Aorta (tissue), 5 donors: ENCODE measurements at regions not wholly inside any gene's neighbourhood (a gene's known extent, or its start where the extent isn't known, plus 50 kb on each side); places are given as distances from the start of the nearest gene placed in this dataset.

Source experiments
- ATAC-seq: fragments of 200-7000 bp; cut with Tn5 transposase; one replicate; pipeline ENCODE4 v1.9.1; 2022; ENCODE audit warnings: moderate library complexity; ENCODE audit not compliant: low FRiP score
- DNase-seq, 2 donors: peaks; one replicate each; pipeline ENCODE4 v3.0.0-alpha.2; 2020
- H3K27ac ChIP-seq, 2 donors: one replicate each; pipeline ENCODE4 v1.5.1; 2013; ENCODE audit warnings: low read length in 2 of 2, mild to moderate bottlenecking in 2 of 2, moderate library complexity in 2 of 2, control low read depth in 1 of 2, inconsistent platforms in 1 of 2, low read depth in 1 of 2
- H3K27me3 ChIP-seq, 2 donors: one replicate each; pipeline ENCODE4 v1.6.1; 2013; ENCODE audit warnings: control low read depth in 1 of 2, low read length in 1 of 2, mild to moderate bottlenecking in 1 of 2, moderate library complexity in 1 of 2; ENCODE audit not compliant: insufficient read depth in 2 of 2, control insufficient read depth in 1 of 2
- H3K36me3 ChIP-seq, 2 donors: one replicate each; pipeline ENCODE4 v1.6.1; 2013; ENCODE audit warnings: control low read depth in 1 of 2, low read length in 1 of 2, mild to moderate bottlenecking in 1 of 2; ENCODE audit not compliant: insufficient read depth in 2 of 2, control insufficient read depth in 1 of 2
- H3K4me1 ChIP-seq, 2 donors: one replicate each; pipeline ENCODE4 v1.6.1; 2013; ENCODE audit warnings: low read length in 2 of 2, control low read depth in 1 of 2, mild to moderate bottlenecking in 1 of 2, moderate library complexity in 1 of 2; ENCODE audit not compliant: insufficient read depth in 2 of 2, control insufficient read depth in 1 of 2
- H3K4me3 ChIP-seq, 2 donors: one replicate each; pipeline ENCODE4 v1.5.1; 2013; ENCODE audit warnings: low read length in 2 of 2, control low read depth in 1 of 2, mild to moderate bottlenecking in 1 of 2
- H3K9me3 ChIP-seq: one replicate; pipeline ENCODE4 v1.6.1; 2013; ENCODE audit warnings: mild to moderate bottlenecking, low read length; ENCODE audit not compliant: control insufficient read depth
- WGBS, 2 donors: extraction: QIAGEN DNeasy Blood & Tissue Kit; methylation state at CpG; one replicate each; pipeline ENCODE4 v1.1.7; 2013; 5-methylcytosine and 5-hydroxymethylcytosine counted together
- intact Hi-C, 2 donors: fragments of 100-400 bp; cut with DNase I; formaldehyde crosslinking; loops; one replicate each; pipeline versions ENCODE4 v1.14.2 to v1.15.0; 2022
- donor health status: healthy with polysubstance abuse.
- donor health status: Bipolar disorder and iron deficiency.
- donor health status: DM: no; HTN: no; CAD: no.
- donor health status: DM: no; HTN: no; CAD: no.
- donor health status: DM: yes; HTN: yes; CAD: no.

DNA sequence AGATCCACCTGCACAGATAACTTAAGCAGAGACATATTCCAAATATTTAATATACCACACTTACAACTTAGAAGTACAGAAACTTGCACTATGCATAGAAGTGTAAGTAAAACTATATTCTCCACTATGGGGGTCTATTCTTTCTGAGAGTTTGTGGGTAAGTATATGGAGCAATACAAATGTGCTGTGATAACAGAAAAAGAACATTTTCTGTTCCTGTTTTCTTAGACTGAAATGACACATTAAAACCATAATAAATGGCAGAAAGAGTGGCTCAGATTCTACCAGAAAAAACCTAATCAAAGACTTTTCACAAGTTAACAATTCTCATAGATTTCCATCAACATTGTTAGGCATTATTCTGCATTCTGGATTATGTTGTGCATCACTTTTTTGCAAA lies 96.6 kb upstream of the WNT7A start:
- DNase-seq (no peak), ATAC-seq (no peak)
- Histone ChIP-seq H3K4me3 (no peak overlapping the region), H3K27me3 (no peaks in the 10 kb centered on the region), H3K4me1 (no peaks in the 10 kb centered on the region), H3K9me3 (peaks cover 5% of the 10 kb centered on the region), H3K36me3 (no peaks in the 10 kb centered on the region), H3K27ac (no peak overlapping the region)
- intact Hi-C loops = no loop called here

DNA sequence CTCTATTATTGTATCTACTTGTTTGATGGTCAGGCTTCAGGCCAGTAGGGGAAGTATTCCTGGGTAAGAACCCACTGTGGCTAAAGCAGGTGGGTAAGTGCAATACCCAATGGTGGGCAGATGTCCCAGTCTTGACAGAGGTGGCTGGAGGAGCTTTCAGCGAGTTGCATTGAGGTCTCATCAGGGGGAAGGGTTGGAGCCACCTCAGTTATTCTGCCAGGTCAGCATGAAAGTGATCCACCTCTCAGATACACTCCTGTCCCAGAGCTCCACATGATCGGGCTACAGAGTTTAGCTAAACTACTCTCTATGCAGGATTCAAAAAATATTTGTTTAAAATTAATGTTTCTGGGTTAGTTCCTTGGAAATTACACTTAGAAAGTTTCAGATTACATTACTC lies 95.8 kb upstream of the WNT7A start:
- H3K36me3 ChIP-seq = no peaks in the 10 kb centered on the region
- H3K27me3 ChIP-seq = no peaks in the 10 kb centered on the region
- no peak overlapping the region for H3K4me3 ChIP-seq
- H3K4me1 ChIP-seq = no peaks in the 10 kb centered on the region
- H3K9me3 ChIP-seq = peaks cover 5% of the 10 kb centered on the region
- DNase-seq (no peak), ATAC-seq (no peak)
- no peak overlapping the region for H3K27ac ChIP-seq
- 61 to 64% methylated on average over 2 of the region's 2 CpGs for WGBS, 2 donors
- intact Hi-C loops = no loop called here

DNA sequence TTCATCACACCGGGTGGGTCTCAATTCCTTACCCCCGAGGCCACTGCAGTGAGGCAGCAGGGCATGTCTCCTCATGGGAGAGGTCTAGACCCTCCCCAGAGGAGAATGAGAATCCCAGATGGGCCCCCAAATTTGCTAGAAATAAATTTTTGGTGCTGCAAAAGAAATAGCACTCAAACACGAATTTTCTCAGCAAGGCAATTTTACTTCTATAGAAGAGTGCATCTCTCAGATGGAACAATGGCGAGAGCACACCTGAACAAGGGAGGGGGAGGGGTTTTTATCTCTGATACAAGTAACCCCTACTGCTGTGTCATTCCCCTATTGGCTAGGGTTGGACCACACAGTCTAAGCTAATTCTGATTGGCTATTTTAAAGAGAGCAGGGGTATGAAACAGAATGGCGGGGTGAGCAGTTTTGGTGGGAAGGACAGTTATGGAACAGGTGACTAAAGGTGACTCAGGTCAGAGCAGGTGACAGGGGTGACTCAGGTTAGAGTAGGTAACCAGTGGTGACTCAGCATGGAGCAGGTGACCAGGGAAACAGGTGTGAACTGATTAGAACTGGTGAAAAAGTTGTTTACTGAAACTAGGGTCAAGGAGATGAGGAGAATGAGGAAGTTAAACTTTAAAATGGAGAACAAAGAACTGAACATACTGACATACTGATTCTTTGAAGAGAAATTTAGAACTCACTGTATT lies 93.0 kb upstream of the WNT7A start:
- no peak for ATAC-seq
- peaks cover 5% of the 10 kb centered on the region for H3K9me3 ChIP-seq
- H3K27me3 ChIP-seq = no peaks in the 10 kb centered on the region
- no peak overlapping the region for H3K4me3 ChIP-seq
- H3K4me1 ChIP-seq = no peaks in the 10 kb centered on the region
- H3K27ac ChIP-seq = no peak overlapping the region
- WGBS, 2 donors = 78 to 79% methylated on average over 5 of the region's 5 CpGs
- DNase-seq = no peak
- no peaks in the 10 kb centered on the region for H3K36me3 ChIP-seq
- intact Hi-C loops = no loop called here

DNA sequence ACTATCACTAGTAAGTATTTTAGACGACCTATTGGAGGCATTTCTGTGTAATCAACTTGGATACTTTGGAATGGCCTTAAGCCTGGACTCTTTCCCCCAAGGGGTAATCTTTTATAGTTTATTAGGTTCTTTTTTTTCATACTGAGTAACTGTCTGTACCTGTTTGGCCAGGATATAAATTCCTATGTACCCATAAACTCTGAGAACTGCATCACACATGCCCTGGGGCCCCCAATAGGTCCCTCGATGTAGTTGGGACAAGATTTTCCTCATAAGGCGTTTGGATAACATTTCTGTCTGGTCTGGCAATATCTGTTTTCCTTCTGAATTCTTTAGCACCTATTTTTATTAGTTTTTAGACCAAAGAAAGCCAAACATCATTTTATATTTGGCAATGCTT lies 86.4 kb upstream of the WNT7A start:
- H3K4me3 ChIP-seq = no peak overlapping the region
- H3K4me1 ChIP-seq = no peaks in the 10 kb centered on the region
- ATAC-seq (no peak), DNase-seq (no peak)
- H3K36me3 ChIP-seq = no peaks in the 10 kb centered on the region
- H3K27me3 ChIP-seq = no peaks in the 10 kb centered on the region
- peaks cover 4% of the 10 kb centered on the region for H3K9me3 ChIP-seq
- no peak overlapping the region for H3K27ac ChIP-seq
- WGBS, 2 donors = 53 to 63% methylated on average over 3 of the region's 3 CpGs
- intact Hi-C loops = no loop called here

DNA sequence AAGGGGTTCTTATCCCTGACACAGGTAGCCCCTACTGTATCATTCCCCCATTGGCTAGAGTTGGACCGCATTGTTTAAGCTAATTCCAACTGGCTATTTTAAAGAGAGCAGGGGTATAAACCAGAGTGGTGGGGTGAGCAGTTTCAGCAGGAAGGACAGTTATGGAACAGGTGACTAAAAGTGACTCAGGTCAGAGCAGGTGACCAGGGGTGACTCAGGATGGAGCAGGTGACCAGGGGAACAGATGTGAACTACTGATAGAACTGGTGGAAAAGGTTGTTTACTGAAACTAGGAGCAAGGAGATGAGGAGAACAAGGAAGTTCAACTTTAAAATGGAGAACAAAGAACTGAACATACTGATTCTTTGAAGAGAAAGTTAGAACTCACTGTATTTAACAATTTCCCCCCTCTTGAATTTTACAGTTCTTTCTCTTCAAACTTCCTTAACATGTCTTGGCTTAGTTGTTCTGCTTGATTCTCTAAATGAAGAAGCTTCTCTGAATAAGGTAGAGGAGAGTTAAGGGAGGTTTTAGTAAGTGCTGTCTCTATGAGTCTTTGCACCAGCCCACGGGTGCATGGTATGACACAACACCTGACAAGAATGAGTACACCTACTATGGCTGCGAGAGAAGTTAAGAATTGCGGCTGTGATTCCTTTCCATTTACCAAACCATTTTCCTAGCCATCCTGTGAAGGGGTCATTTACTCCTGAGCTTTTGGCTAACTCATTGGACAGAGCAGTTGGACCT lies 83.4 kb upstream of the WNT7A start:
- no peaks in the 10 kb centered on the region for H3K27me3 ChIP-seq
- intact Hi-C loops = no loop called here
- no peaks in the 10 kb centered on the region for H3K4me1 ChIP-seq
- 90 to 91% methylated on average over 4 of the region's 4 CpGs for WGBS, 2 donors
- H3K36me3 ChIP-seq = no peaks in the 10 kb centered on the region
- peaks cover 6% of the 10 kb centered on the region for H3K9me3 ChIP-seq
- no peak overlapping the region for H3K27ac ChIP-seq
- DNase-seq = no peak
- no peak for ATAC-seq
- H3K4me3 ChIP-seq = no peak overlapping the region

DNA sequence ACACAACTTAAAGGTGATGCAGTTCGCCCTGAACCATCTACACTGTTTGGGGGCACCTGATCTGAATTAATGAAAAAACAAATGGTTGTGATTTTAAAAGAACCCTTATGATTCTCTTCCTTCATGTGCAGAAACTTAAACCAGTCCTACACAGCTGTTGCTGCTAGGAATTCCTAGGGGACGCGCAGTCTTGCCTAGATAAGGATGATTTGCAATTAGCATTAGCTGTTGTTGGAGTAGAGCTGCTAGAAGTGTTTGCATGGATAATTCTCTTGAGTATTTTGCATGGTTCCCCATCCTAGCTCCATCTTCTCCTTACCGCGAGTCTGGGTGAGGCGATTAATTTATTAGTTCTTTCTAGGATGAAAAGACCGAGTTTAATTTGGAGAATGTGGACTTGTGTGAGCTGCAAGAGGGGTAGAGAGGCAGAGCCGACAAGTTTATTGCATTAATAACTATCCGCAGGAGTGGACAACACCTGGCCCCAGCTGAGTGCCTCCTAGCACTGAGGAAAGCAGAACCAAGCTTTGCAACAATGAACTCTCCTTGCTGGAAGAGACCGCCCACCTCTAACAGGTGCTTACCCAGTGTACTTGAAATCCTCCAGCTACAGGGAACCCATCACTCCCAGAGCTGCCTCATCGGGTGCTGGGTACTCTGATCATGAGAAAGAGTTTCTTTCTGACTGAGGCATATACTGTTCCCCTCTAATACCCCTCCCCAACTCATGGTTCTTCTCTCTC lies 75.0 kb upstream of the WNT7A start:
- Histone ChIP-seq H3K4me1 (no peaks in the 10 kb centered on the region), H3K4me3 (no peak overlapping the region), H3K9me3 (no peaks in the 10 kb centered on the region), H3K27me3 (no peaks in the 10 kb centered on the region), H3K27ac (no peak overlapping the region), H3K36me3 (no peaks in the 10 kb centered on the region)
- DNase-seq (no peak), ATAC-seq (no peak)
- WGBS, 2 donors = 87 to 88% methylated on average over 11 of the region's 11 CpGs
- intact Hi-C loops = no loop called here

DNA sequence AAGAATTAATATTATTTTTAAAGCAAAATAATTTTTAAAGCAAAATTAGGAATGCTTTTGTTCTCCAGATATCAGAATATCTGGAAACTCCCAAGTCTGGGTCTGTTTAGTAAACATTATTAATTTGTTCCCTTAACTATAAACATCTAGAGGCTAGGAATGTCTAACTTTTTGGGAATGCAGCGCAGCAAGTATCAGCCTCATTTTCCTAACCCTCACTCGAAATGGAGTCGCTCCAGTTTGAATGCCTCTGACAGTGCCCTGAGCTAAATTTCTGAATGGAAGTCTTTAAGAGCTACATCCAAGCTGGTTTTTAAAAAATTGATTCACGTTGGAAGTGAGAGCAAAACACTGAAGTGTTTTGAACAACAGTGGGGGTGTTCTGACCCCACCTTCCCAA lies 74.4 kb upstream of the WNT7A start:
- Histone ChIP-seq H3K4me1 (no peaks in the 10 kb centered on the region), H3K9me3 (no peaks in the 10 kb centered on the region), H3K27ac (no peak overlapping the region), H3K4me3 (no peak overlapping the region), H3K36me3 (no peaks in the 10 kb centered on the region), H3K27me3 (no peaks in the 10 kb centered on the region)
- DNase-seq (no peak), ATAC-seq (no peak)
- intact Hi-C loops = no loop called here
- WGBS, 2 donors = 78 to 83% methylated on average over 4 of the region's 4 CpGs

DNA sequence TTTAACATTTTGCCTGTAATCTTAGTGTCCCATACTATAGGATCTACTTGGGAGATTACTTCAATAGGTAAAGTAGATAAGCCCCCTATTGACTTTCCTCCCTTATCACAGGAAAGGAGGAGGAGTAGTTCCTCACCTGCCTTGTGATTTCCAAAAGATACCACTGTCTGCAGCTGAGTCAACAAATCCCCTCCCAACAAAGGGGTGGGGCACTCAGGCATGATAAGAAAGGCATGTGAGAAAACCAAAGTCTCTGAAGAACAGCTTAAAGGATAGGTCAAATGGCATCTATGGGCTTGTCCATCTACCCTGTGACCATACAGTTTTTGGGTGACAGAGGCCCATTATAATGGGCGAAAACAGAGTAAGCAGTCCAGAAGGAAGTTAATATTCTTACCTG lies 71.3 kb upstream of the WNT7A start:
- H3K27me3 ChIP-seq = no peaks in the 10 kb centered on the region

DNA sequence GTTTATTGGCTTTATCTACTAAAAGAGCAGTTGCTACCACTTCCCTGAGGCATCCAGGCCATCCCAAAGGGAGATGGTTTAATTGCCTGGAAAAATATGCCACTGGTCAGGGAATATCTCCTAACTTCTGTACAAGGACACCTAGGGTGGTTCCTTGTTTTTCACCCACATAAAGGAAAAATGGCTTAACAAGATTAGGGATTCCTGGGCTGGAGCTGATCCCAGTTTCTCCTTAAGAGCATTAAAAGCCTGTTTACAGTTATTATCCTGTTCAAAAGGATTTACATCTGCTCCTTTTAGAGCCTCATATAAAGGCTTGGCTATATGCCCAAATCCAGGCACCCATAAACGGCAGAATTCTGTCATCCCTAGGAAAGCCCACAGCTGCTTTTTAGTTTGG lies 70.2 kb upstream of the WNT7A start:
- WGBS, 2 donors = 46 to 50% methylated on average over 1 of the region's 1 CpG
- ATAC-seq (no peak), DNase-seq (no peak)
- Histone ChIP-seq H3K4me3 (no peak overlapping the region), H3K36me3 (no peaks in the 10 kb centered on the region), H3K27me3 (no peaks in the 10 kb centered on the region), H3K9me3 (peaks cover 4% of the 10 kb centered on the region), H3K4me1 (no peaks in the 10 kb centered on the region), H3K27ac (no peak overlapping the region)
- intact Hi-C loops = no loop called here

More for the DNA sequence above, 71.3 kb upstream of the WNT7A start:
- intact Hi-C loops = no loop called here
- Histone ChIP-seq H3K27ac (no peak overlapping the region), H3K4me3 (no peak overlapping the region), H3K4me1 (no peaks in the 10 kb centered on the region), H3K36me3 (no peaks in the 10 kb centered on the region), H3K9me3 (peaks cover 4% of the 10 kb centered on the region)
- WGBS, 2 donors = 94 to 96% methylated on average over 1 of the region's 1 CpG
- no peak for ATAC-seq
- no peak for DNase-seq
